CD14-positive monocyte (primary cell): ENCODE measurements at regions not wholly inside any gene's neighbourhood (a gene's known extent, or its start where the extent isn't known, plus 50 kb on each side); places are given as distances from the start of the nearest gene placed in this dataset.
"Not testable (repeated sequence)": the region's sequence is repeated elsewhere in the genome, so short reads cannot be mapped to it uniquely, and the experiment has no call there.

Experiments
- DNase-seq, 3 donors: peaks; one replicate each; pipeline ENCODE4 v3.0.0-alpha.2; 2011 to 2022
- H2AFZ ChIP-seq: 2 replicates; pipeline ENCODE4 v1.6.0; 2012; ENCODE audit warnings: mild to moderate bottlenecking, low read depth, low read length, inconsistent platforms; ENCODE audit not compliant: insufficient read depth, poor library complexity, severe bottlenecking
- H3K27ac ChIP-seq, 2 donors: 1 replicate in 1 of 2; 2 replicates in 1 of 2; pipeline ENCODE4 v1.5.1; 2012 to 2013; ENCODE audit warnings: low read length in 2 of 2, control low read depth in 1 of 2, inconsistent platforms in 1 of 2, low read depth in 1 of 2, mild to moderate bottlenecking in 1 of 2
- H3K27me3 ChIP-seq, 2 donors: one replicate each; pipeline versions ENCODE4 v1.6.0 to v1.6.1; 2011 to 2013; ENCODE audit warnings: low read length in 2 of 2; ENCODE audit not compliant: control insufficient read depth in 2 of 2, insufficient read depth in 2 of 2
- H3K36me3 ChIP-seq, 2 donors: replicated peaks in 1 of 2; 1 replicate in 1 of 2; 2 replicates in 1 of 2; pipeline versions ENCODE4 v1.5.1 to v1.6.1; 2012 to 2013; ENCODE audit warnings: low read length in 2 of 2, control low read depth in 1 of 2, inconsistent platforms in 1 of 2, mild to moderate bottlenecking in 1 of 2; ENCODE audit not compliant: insufficient read depth in 2 of 2, control insufficient read depth in 1 of 2
- H3K4me1 ChIP-seq, 2 donors: 1 replicate in 1 of 2; 2 replicates in 1 of 2; pipeline versions ENCODE4 v1.5.1 to v1.6.1; 2012 to 2013; ENCODE audit warnings: low read length in 2 of 2, control low read depth in 1 of 2, inconsistent platforms in 1 of 2, mild to moderate bottlenecking in 1 of 2, moderate library complexity in 1 of 2; ENCODE audit not compliant: insufficient read depth in 2 of 2, control insufficient read depth in 1 of 2
- H3K4me2 ChIP-seq: replicated peaks from 2 replicates; pipeline ENCODE3; 2012; ENCODE audit warnings: low read length, moderate library complexity, mild to moderate bottlenecking; ENCODE audit not compliant: poor library complexity, severe bottlenecking; ENCODE audit errors: extremely low read depth
- H3K4me3 ChIP-seq, 3 experiments: fragments of 200-600 bp in 1 of 3; sonication (generic) in 1 of 3; replicated peaks in 1 of 3; 1 replicate in 2 of 3; 2 replicates in 1 of 3; pipeline ENCODE4 v1.5.1; 2011 to 2013; ENCODE audit warnings: low read length in 3 of 3, mild to moderate bottlenecking in 3 of 3, control low read depth in 2 of 3, low read depth in 2 of 3, inconsistent platforms in 1 of 3, moderate library complexity in 1 of 3
- H3K79me2 ChIP-seq: 2 replicates; pipeline ENCODE4 v1.6.0; 2012; ENCODE audit warnings: mild to moderate bottlenecking, control low read depth, inconsistent platforms, low read length, moderate library complexity; ENCODE audit not compliant: insufficient read depth
- H3K9ac ChIP-seq: 2 replicates; pipeline ENCODE4 v1.6.0; 2017; ENCODE audit warnings: low read length, mild to moderate bottlenecking; ENCODE audit not compliant: insufficient read depth, poor library complexity, severe bottlenecking
- H3K9me3 ChIP-seq, 2 donors: replicated peaks in 1 of 2; 1 replicate in 1 of 2; 2 replicates in 1 of 2; pipeline versions ENCODE4 v1.5.1 to v1.6.1; 2012 to 2013; ENCODE audit warnings: low read length in 2 of 2, control low read depth in 1 of 2; ENCODE audit not compliant: control insufficient read depth in 1 of 2, insufficient read depth in 1 of 2
- H4K20me1 ChIP-seq: 2 replicates; pipeline ENCODE4 v1.6.0; 2012; ENCODE audit warnings: mild to moderate bottlenecking, low read length, control low read depth, moderate library complexity; ENCODE audit not compliant: insufficient read depth
- H3K27ac Mint-ChIP-seq, 7 donors: one replicate each; pipeline ENCODE4 v1.8.0; 2020; ENCODE audit warnings: mild to moderate bottlenecking in 7 of 7, mixed read lengths in 7 of 7, moderate library complexity in 6 of 7, inconsistent platforms in 2 of 7
- H3K27me3 Mint-ChIP-seq, 3 donors: one replicate each; pipeline ENCODE4 v1.8.0; 2021 to 2022; ENCODE audit warnings: low read depth in 3 of 3, mild to moderate bottlenecking in 3 of 3, mixed read lengths in 3 of 3, moderate library complexity in 3 of 3, inconsistent platforms in 1 of 3
- H3K36me3 Mint-ChIP-seq, 2 donors: one replicate each; pipeline ENCODE4 v1.8.0; 2020; ENCODE audit warnings: mixed read lengths in 2 of 2, inconsistent platforms in 1 of 2, mild to moderate bottlenecking in 1 of 2
- H3K4me1 Mint-ChIP-seq: one replicate; pipeline ENCODE4 v1.8.0; 2020; ENCODE audit warnings: mild to moderate bottlenecking, mixed read lengths
- H3K4me3 Mint-ChIP-seq, 2 donors: one replicate each; pipeline ENCODE4 v1.8.0; 2020; ENCODE audit warnings: mild to moderate bottlenecking in 2 of 2, mixed read lengths in 2 of 2, moderate library complexity in 1 of 2
- H3K9me3 Mint-ChIP-seq, 7 donors: one replicate each; pipeline ENCODE4 v1.8.0; 2020 to 2022; ENCODE audit warnings: mixed read lengths in 7 of 7, mild to moderate bottlenecking in 6 of 7, moderate library complexity in 6 of 7, inconsistent platforms in 2 of 7
- WGBS: methylation state at CpG from one replicate; pipeline ENCODE4 v1.1.5; 2013; ENCODE audit warnings: missing lambda C conversion rate; ENCODE audit not compliant: insufficient coverage; 5-methylcytosine and 5-hydroxymethylcytosine counted together
- intact Hi-C, 2 donors: fragments of 100-400 bp; cut with micrococcal nuclease; formaldehyde crosslinking; loops; one replicate each; pipeline versions ENCODE4 v1.15.0 to v1.15.1; 2023
- TF ChIP-seq, protein P1 (sequence below): fragments of 200-600 bp; IDR thresholded peaks from one replicate; pipeline ENCODE4 v1.8.0; 2022; ENCODE audit warnings: antibody characterized with exemption, mild to moderate bottlenecking

DNA sequence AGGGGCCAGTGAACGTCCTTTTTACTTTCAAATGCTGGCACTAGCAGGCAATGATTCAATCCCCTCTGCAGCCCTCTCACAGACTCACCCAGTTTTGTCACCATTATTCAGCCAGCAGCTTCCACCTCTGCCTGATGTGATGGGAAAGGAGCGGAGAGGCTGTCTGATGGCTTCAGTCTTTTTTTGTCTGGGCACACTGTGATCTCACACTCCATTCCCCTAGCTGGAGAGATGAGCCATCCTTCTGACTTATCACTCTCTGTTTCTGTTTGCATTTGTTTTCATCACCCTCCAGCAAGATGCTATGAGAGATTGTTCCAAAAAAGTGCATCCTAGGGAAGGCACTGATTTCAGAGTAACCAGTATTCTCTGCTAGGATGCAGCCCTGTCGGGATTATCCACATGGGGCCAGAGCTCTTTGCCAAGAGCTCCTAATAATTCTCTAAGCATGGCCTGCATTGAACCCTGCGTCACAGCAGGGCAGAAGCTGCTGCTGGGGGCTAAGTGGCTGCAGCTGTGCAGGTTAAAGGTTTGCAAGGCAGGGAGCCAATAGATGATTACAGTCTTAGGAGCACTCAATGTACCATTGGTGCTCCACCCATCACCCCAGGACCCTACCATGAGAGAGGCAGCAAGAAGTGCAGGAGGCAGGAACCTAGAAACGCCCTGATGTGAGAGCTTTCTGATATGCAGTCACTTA, 236.1 kb upstream of the C16orf82 start:
- Histone ChIP-seq H3K9ac (no peak overlapping the region), H2AFZ (no peak overlapping the region), H3K36me3 (no peaks in the 10 kb centered on the region), H3K27ac (no peak overlapping the region), H3K9me3 (no peaks in the 10 kb centered on the region), H3K79me2 (no peaks in the 10 kb centered on the region), H3K27me3 (no peaks in the 10 kb centered on the region), H3K4me2 (no peak overlapping the region), H4K20me1 (no peaks in the 10 kb centered on the region), H3K4me3 (no peak overlapping the region), H3K4me1 (no peaks in the 10 kb centered on the region)
- H3K4me1 Mint-ChIP-seq = no peaks in the 10 kb centered on the region
- peaks cover 0 to 9% (median under 1%) of the 10 kb centered on the region in 7 donors for H3K9me3 Mint-ChIP-seq
- DNase-seq = no peak
- H3K27me3 Mint-ChIP-seq = peaks cover 2 to 7% (median 3%) of the 10 kb centered on the region in 3 donors
- WGBS = 76% methylated on average over 3 of the region's 5 CpGs
- H3K4me3 Mint-ChIP-seq = no peak overlapping the region
- TF ChIP-seq, protein P1, sequence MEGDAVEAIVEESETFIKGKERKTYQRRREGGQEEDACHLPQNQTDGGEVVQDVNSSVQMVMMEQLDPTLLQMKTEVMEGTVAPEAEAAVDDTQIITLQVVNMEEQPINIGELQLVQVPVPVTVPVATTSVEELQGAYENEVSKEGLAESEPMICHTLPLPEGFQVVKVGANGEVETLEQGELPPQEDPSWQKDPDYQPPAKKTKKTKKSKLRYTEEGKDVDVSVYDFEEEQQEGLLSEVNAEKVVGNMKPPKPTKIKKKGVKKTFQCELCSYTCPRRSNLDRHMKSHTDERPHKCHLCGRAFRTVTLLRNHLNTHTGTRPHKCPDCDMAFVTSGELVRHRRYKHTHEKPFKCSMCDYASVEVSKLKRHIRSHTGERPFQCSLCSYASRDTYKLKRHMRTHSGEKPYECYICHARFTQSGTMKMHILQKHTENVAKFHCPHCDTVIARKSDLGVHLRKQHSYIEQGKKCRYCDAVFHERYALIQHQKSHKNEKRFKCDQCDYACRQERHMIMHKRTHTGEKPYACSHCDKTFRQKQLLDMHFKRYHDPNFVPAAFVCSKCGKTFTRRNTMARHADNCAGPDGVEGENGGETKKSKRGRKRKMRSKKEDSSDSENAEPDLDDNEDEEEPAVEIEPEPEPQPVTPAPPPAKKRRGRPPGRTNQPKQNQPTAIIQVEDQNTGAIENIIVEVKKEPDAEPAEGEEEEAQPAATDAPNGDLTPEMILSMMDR = no peak
- H3K27ac Mint-ChIP-seq = no peak overlapping the region
- intact Hi-C loops = no loop called here
- no peaks in the 10 kb centered on the region for H3K36me3 Mint-ChIP-seq

DNA sequence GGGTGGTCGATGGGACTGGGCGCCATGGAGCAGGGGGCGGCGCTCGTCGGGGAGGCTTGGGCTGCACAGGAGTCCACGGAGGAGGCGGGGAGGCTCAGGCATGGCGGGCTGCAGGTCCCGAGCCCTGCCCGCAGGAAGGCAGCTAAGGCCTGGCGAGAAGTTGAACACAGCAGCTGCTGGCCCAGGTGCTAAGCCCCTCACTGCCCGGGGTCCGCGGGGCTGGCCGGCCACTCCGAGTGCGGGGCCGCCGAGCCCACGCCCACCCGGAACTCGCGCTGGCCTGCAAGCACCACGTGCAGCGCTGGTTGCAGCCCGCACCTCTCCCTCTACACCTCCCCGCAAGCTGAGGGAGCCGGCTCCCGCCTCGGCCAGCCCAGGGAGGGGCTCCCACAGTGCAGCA, 230.6 kb upstream of the C16orf82 start:
- H4K20me1 ChIP-seq, H3K27me3 Mint-ChIP-seq, H3K36me3 Mint-ChIP-seq, H3K27ac ChIP-seq, H3K27ac Mint-ChIP-seq, H2AFZ ChIP-seq, intact Hi-C loops, H3K9me3 ChIP-seq, H3K9me3 Mint-ChIP-seq, H3K36me3 ChIP-seq, H3K9ac ChIP-seq, H3K4me3 ChIP-seq, DNase-seq, H3K27me3 ChIP-seq, H3K79me2 ChIP-seq, H3K4me1 ChIP-seq, H3K4me3 Mint-ChIP-seq, H3K4me2 ChIP-seq, H3K4me1 Mint-ChIP-seq: not testable (repeated sequence)
- 94% methylated on average over 31 of the region's 31 CpGs for WGBS
